Testis (tissue), 2 donors: ENCODE measurements at regions not wholly inside any gene's neighbourhood (a gene's known extent, or its start where the extent isn't known, plus 50 kb on each side); places are given as distances from the start of the nearest gene placed in this dataset.

Experiments used
- DNase-seq: peaks from one replicate; pipeline ENCODE4 v3.0.0-alpha.2; 2019
- H3K27ac ChIP-seq, 2 donors: fragments of 200-600 bp; sonication (generic); one replicate each; pipeline ENCODE4 v1.5.1; 2019
- H3K27me3 ChIP-seq: fragments of 200-600 bp; sonication (generic); one replicate; pipeline ENCODE4 v1.5.1; 2019
- H3K36me3 ChIP-seq: fragments of 200-600 bp; sonication (generic); one replicate; pipeline ENCODE4 v1.5.1; 2017; ENCODE audit warnings: low read depth; ENCODE audit errors: missing control alignments
- H3K4me1 ChIP-seq: fragments of 200-600 bp; sonication (generic); one replicate; pipeline ENCODE4 v1.5.1; 2019
- H3K4me3 ChIP-seq, 2 donors: fragments of 200-600 bp; sonication (generic); one replicate each; pipeline ENCODE4 v1.5.1; 2017 to 2019
- H3K9me3 ChIP-seq: fragments of 200-600 bp; sonication (generic); one replicate; pipeline ENCODE4 v1.5.1; 2017
- CTCF ChIP-seq, 3 experiments: fragments of 450-650 bp in 2 of 3; fragments of 200-600 bp in 1 of 3; sonication (generic) in 1 of 3; IDR thresholded peaks; one replicate each; pipeline ENCODE4 v1.5.1; 2016 to 2019; ENCODE audit warnings: antibody characterized with exemption in 3 of 3, mild to moderate bottlenecking in 2 of 3, moderate library complexity in 1 of 3
- POLR2A ChIP-seq: fragments of 450-650 bp; IDR thresholded peaks from one replicate; pipeline ENCODE4 v1.6.1; 2017; ENCODE audit warnings: antibody characterized with exemption, mild to moderate bottlenecking, moderate library complexity
- WGBS, 2 donors: methylation state at CpG; one replicate each; pipeline ENCODE4 v1.1.5; 2018; 5-methylcytosine and 5-hydroxymethylcytosine counted together
- intact Hi-C: fragments of 100-400 bp; cut with DNase I; formaldehyde crosslinking; loops from one replicate; pipeline ENCODE4 v1.15.1; 2023; ENCODE audit warnings: low total_unique reads

GRCh38 chr6:85396159-85396808 is 53.6 kb upstream of the NT5E start:
- WGBS, 2 donors: 87 to 93% methylated on average over 3 of the region's 3 CpGs
- H3K4me1 ChIP-seq: no peaks in the 10 kb centered on the region
- H3K4me3 ChIP-seq: no peak overlapping the region
- no peaks in the 10 kb centered on the region for H3K9me3 ChIP-seq
- DNase-seq: no peak
- intact Hi-C loops: no loop called here
- no peaks in the 10 kb centered on the region for H3K36me3 ChIP-seq
- TF ChIP-seq POLR2A: no peak
- TF ChIP-seq CTCF (IDR thresholded peaks at IDR 0.05): no peak
- no peak overlapping the region for H3K27ac ChIP-seq
- H3K27me3 ChIP-seq: no peaks in the 10 kb centered on the region

- H3K4me3 ChIP-seq: no peak overlapping the region
- H3K9me3 ChIP-seq: no peaks in the 10 kb centered on the region
- TF ChIP-seq POLR2A: no peak
- TF ChIP-seq CTCF (IDR thresholded peaks at IDR 0.05): no peak
- no peak overlapping the region for H3K27ac ChIP-seq
- intact Hi-C loops: no loop called here
- no peaks in the 10 kb centered on the region for H3K27me3 ChIP-seq
- no peaks in the 10 kb centered on the region for H3K36me3 ChIP-seq
- no peak for DNase-seq
- H3K4me1 ChIP-seq: no peaks in the 10 kb centered on the region
These were observed 54.1 kb upstream of the NT5E start for GRCh38 chr6:85395746-85396145.

- DNase-seq: no peak
- Histone ChIP-seq H3K4me1 (no peaks in the 10 kb centered on the region), H3K27ac (no peak overlapping the region), H3K4me3 (no peak overlapping the region), H3K27me3 (no peaks in the 10 kb centered on the region), H3K36me3 (no peaks in the 10 kb centered on the region), H3K9me3 (no peaks in the 10 kb centered on the region)
- no peak for TF ChIP-seq CTCF (IDR thresholded peaks at IDR 0.05)
- no peak for TF ChIP-seq POLR2A
- intact Hi-C loops: no loop called here
- WGBS, 2 donors: 69 to 91% methylated on average over 1 of the region's 1 CpG
These were observed 54.9 kb upstream of the NT5E start for GRCh38 chr6:85394853-85395538.

- no peaks in the 10 kb centered on the region for H3K4me1 ChIP-seq
- intact Hi-C loops: no loop called here
- no peak overlapping the region for H3K4me3 ChIP-seq
- H3K36me3 ChIP-seq: no peaks in the 10 kb centered on the region
- 94 to 100% methylated on average over 1 of the region's 1 CpG for whole genome bisulfite sequencing, 2 donors
- no peaks in the 10 kb centered on the region for H3K9me3 ChIP-seq
- H3K27ac ChIP-seq: no peak overlapping the region
- no peak for DNase-seq
- no peaks in the 10 kb centered on the region for H3K27me3 ChIP-seq
- TF ChIP-seq POLR2A: no peak
- no peak for TF ChIP-seq CTCF (IDR thresholded peaks at IDR 0.05)
These were observed 55.7 kb upstream of the NT5E start for GRCh38 chr6:85394199-85394598.

- H3K27me3 ChIP-seq: no peaks in the 10 kb centered on the region
- intact Hi-C loops: no loop called here
- TF ChIP-seq CTCF (IDR thresholded peaks at IDR 0.05): no peak
- no peak for TF ChIP-seq POLR2A
- DNase-seq: no peak
- WGBS, 2 donors: 97 to 99% methylated on average over 4 of the region's 4 CpGs
- H3K9me3 ChIP-seq: no peaks in the 10 kb centered on the region
- H3K4me3 ChIP-seq: no peak overlapping the region
- H3K27ac ChIP-seq: no peak overlapping the region
- H3K4me1 ChIP-seq: no peaks in the 10 kb centered on the region
- H3K36me3 ChIP-seq: no peaks in the 10 kb centered on the region
These were observed 57.5 kb upstream of the NT5E start for GRCh38 chr6:85392379-85392778.
